ENCODE measurements at regions not wholly inside any gene's neighbourhood (a gene's known extent, or its start where the extent isn't known, plus 50 kb on each side); places are given as distances from the start of the nearest gene placed in this dataset.

DNA sequence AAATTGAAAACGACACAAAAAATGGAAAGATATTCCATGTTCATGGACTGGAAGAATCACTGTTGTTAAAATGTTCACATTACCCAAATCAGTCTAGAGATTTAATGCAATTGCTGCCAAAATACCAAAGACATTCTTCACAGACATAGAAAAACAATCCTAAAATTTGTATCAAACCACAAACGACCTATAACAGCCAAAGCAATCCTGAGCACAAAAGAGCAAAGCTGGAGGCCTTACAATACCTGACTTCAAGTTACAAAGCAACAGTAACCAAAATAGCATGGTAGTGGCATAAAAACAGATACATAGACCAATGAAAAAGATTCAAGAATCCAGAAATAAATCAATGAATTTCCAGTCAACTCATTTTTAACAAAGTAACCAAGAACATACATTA, 1077.3 kb downstream of the KCNT2 start:
- intact Hi-C loops (cut with DNase I): no loop called here
- ATAC-seq: no peak

DNA sequence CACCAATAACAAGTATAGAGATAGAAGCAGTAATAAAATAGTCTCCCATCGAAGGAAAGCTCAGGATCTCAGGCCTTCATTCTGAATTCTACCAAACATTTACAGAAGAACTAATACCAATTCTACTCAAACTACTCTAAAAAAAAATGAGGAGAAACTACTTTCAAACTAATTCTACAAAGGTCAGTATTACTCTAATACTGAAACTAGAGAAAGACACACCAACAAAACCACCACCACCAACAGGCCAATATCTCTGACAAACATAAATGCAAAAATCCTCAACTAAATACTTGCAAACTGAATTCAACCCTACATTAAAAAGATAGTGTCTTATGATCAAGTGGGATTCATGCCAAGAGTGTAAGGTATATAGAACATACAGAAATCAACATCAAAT, 1078.4 kb downstream of the KCNT2 start:
- intact Hi-C loops (cut with DNase I): no loop called here
- ATAC-seq: no peak
- DNase-seq (ENCODE audit: low spot score): no peak

More for the DNA sequence above, 1077.3 kb downstream of the KCNT2 start:
- DNase-seq (ENCODE audit: low spot score): no peak

DNA sequence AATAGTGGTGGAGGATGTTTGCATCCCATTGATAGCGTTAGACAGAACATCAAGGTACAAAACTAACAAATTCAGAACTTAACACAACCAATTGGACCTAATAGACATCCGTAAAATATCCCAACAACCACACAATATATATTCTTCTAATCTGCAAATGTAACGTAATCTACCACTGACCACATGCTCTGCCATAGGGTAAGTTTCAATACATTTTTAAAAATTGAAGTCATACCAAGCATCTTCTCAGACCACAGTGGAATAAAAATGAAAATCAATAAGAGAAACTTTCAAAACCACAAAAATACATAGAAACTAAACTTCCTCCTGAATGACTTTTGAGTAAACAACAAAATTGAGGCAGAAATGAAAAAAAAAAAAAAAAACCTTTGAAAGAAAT, 1087.5 kb downstream of the KCNT2 start:
- ATAC-seq (no peak), DNase-seq (ENCODE audit: low spot score) (no peak)
- intact Hi-C loops (cut with DNase I): no loop called here

DNA sequence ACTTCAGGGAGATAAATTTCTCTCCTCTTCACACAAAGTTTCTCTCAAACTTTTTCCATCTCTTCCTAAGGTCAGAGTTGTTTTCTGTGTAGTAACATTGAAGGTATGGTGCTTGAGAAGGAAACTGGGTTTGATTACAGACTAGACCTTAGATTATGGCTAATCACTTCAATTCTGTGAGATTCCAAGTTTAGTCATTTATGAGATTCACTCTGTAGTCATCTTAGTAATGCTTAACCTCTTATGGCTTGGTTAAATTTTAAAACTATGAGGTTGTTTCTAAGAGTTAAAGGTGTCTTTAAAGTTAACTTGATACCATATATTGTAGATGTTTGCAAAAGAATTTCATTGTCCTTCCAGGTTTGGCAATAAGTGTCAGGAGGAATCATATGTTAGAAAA, 1092.2 kb downstream of the KCNT2 start:
- intact Hi-C loops (cut with DNase I): no loop called here
- ATAC-seq (no peak), DNase-seq (ENCODE audit: low spot score) (no peak)

DNA sequence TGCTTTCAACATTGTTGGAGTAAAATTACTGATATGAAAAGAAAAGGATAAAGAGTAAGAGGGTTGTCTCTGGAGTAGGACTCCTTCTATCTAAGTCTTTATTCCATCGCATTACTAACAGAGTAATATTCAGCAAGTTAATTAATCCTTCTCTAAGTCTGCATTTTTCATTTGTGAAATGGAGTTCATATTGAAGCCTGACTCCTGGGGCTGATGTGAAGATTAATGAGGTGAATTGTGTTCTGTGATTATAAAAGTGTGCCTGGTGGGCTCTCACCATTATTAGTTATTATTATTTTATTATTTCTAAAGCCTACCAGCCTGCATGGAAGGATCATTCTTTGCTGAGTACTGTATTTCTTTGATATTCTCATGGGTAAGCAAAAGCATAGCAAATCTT, 1096.7 kb downstream of the KCNT2 start:
- DNase-seq (ENCODE audit: low spot score) (no peak), ATAC-seq (no peak)
- intact Hi-C loops (cut with DNase I): no loop called here

DNA sequence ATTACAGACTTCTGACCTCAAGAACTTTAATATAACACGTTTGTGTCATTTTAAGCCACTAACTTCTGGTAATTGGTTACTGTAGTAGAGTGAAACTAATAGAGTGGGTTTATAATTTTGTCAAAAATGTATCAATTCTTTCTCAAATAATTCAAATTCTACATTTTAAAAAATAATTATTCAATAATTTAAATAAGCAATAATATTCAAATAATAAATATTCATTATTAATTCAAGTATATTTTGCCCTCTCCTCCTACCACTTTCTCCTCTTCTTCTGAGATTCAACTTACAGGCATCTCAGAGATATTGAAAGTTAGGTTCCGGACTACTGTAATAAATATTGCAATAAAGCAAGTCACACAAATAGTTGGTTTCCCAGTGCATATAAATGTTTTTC, 1107.1 kb downstream of the KCNT2 start:
- DNase-seq (ENCODE audit: low spot score) (no peak), ATAC-seq (no peak)
- intact Hi-C loops (cut with DNase I): no loop called here

DNA sequence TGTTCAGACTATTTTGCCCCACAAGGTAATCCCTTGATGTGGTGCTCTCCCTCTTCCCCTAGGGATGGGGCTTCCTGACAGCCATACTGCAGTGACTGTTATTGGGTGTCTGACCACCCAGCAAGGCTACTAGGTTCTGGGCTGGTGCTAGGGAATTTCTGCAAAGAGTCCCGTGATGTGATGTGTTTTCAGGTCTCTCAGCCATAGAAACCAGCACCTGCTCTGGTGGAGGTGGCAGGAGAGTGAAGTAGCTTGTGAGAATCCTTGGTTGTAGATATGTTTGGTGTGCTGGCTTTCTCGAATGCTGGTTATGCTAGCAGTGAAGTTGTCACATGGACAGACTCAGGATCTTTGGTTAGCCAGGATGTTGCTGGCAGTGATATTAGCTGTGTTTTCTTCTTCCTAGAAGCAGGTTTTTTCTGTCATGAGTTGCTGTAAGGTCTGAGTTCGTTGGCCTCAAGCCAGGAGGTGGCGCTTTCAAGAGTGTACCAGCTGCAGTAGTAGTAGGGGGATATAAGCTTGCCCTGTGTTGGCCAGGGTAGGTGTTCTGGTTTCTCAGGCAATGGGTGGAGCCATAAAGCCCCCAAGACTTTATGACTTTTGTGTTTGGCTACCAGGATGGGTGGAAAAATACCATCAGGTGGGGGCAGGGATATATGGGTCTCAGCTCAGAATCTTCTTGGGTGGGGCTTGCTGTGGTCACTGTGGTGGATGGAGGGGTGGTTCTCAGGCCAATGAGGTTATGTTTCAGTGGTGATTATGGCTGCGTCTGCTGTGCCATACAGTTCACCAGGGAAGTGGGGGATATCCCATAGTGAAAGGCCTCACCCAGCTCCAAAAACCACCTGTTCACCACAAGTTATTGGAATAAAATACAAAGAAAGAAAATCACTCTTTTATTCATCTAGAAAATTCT, 1112.3 kb downstream of the KCNT2 start:
- no peak for ATAC-seq
- no peak for DNase-seq (ENCODE audit: low spot score)
- intact Hi-C loops (cut with DNase I): no loop called here

DNA sequence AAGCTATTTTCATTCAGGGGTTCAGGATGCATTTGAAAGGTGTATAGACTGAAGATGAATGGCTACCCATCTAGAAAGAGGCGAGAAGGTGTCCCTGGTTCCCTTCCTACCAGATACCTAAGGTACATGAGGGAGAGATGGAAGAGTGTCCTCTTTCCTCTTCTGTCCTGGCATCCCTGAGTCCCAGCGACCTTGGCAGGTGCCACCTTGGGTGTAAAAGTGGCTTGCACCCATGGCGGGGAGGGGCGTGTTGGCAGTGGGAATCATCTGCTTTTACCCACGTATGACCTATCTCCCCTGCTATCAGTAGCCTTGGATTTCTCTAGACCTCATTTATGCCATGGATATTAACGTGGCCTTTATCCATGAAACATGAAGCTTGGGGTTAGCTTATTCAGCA, 1126.1 kb downstream of the KCNT2 start:
- DNase-seq (ENCODE audit: low spot score) (no peak), ATAC-seq (no peak)
- intact Hi-C loops (cut with DNase I): no loop called here

DNA sequence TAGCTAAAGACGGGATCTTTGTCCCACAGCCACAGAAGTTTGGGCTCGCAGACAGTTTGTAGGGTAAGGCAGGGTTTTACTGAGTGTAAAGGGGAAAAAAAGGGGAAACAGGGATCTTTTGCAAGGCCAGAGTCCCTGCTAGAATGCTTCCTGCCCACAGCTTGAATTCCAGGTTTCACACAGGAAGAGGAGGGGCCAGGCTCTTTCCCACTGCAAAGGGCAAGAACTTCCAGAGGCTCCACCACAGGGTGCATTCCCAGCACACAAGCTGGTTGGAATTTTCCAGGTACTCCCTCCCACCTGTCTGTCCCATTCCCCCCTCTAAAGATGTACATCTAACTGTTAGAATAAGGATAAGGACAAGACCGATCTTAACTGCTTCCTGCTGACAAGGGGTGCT, 1126.9 kb downstream of the KCNT2 start:
- DNase-seq (ENCODE audit: low spot score) (no peak), ATAC-seq (peak; percentile 34)
- intact Hi-C loops (cut with DNase I): no loop called here

DNA sequence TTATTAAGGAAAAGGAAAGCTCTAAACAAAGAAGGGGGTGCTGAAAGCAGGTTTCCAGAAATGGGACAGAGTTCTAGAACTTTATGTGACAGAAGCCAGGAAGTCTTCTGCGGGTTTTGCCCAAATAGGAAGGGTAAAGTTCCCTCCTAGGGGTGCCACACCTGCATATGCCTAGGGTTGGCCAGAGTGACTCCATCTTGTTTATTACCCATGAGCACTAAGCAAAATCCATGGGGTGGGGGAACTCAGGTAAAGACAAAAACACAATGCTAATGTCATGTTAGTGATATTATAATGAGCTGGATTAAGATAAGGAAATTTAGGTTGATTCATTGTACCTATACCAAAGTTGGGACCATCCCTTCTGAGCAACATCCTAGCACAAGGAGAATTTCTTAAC, 1132.7 kb downstream of the KCNT2 start:
- intact Hi-C loops (cut with DNase I): no loop called here
- no peak for DNase-seq (ENCODE audit: low spot score)
- ATAC-seq: no peak

DNA sequence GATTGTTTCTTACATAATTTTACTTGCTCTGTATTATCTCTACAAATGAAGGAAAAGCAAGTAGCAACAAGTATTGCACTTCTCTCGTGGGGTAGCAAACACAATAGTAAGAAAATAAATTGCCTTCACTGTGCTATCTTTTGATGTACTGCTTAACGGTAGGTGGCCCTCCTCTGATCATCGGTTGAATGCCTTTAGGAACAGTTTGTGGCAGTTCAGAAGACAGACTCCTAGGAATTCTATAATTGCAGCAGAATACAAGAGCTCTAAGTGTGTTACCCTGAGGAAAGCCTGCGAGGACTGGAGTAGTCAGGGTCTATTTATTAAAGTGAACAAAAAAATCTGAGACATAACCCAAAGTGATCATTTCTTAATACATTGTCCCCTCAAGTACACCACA, 1135.9 kb downstream of the KCNT2 start:
- DNase-seq (ENCODE audit: low spot score) (no peak), ATAC-seq (no peak)
- intact Hi-C loops (cut with DNase I): no loop called here

DNA sequence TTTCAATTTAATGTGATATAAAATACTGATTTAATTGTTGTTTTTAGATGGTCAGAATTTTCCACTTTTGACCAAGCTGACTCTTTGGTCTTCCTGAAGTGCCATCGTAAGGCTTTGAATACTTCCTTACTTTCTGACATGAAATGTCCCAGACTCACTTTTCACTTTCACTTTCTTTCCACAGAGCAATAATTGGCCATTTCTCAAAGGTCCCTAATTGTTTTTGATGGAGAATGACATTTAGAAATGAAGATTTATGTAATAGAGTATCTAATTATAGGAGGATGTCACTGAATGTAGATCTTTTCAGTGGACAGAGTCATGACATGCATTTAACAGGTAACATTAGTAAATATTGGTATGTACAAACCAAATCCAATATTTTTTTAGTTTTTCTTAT, 1141.6 kb downstream of the KCNT2 start:
- ATAC-seq: no peak
- intact Hi-C loops (cut with DNase I): no loop called here
- DNase-seq (ENCODE audit: low spot score): no peak

DNA sequence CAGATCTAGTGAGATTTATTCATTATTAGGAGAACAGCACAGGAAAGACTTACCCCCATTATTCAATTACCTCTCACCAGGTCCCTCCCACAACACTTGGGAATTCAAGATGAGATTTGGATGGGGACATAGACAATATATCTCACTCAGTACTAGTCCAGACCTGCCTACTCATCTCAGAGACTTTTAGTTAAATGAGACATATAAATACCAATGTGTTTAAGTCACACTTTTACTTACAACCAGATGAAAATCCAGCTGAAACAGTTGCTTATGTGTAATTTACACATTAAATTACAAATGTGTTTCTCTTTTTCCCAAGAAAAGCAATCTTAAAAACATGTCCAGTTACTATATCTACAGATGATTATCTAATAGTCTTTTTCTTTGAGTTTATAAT, 1145.6 kb downstream of the KCNT2 start:
- intact Hi-C loops (cut with DNase I): no loop called here
- ATAC-seq (no peak), DNase-seq (ENCODE audit: low spot score) (no peak)

DNA sequence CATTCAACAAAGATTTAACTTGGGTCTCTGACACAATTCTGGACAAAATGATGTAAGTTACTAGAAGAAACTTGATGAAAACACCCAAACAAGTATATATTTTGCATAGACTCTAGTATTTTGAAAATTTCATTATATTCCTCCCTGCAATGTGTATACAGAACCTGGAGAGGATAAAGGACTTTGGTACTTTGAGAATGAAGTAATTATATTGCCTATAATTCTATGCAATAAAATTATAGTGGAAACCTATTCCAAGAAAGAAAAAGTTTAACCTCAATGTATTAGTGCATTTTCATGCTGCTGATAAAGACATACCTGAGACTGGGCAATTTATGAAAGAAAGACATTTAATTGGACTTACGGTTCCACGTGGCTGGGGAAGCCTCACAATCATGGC, 1146.1 kb downstream of the KCNT2 start:
- ATAC-seq: no peak

DNA sequence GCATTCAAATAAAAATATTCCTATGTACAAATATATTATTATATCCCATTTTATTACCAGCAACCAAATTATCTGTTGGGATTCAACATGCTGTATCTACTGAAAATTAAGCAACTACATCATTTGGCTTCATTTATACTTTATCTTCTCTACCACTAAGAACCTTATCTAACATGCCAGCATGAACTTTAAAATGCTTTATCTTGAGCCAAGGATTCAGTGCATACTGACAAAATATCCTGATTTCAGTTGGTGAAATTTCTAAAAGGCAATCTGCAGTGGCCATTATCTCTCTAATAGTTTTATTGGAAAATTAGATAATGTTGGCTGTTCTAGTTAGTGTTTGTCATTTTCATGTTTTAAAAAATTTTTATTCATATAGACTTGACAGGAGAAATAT, 1149.9 kb downstream of the KCNT2 start:
- intact Hi-C loops (cut with DNase I): no loop called here
- ATAC-seq: no peak
- no peak for DNase-seq (ENCODE audit: low spot score)

More for the DNA sequence above, 1146.1 kb downstream of the KCNT2 start:
- no peak for DNase-seq (ENCODE audit: low spot score)
- intact Hi-C loops (cut with DNase I): no loop called here

DNA sequence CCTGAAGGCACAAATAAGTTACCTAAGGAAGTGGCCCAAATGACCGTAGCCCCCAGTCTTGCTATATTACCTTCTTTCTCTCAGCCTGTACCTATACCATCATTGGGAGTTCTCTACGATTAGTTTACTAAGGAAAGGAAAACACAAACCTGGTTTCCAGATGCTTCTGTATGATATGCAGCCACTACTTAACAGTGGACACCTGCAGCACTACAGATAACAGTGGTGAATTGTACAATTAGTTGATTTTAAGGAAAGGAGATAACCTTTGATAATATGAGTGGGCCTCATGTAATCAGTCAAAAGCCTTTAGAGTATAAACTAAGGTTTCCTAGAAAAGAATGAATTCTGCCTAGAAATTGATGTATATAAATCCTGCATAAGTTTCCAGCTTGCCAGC, 1157.4 kb downstream of the KCNT2 start:
- ATAC-seq: no peak
- intact Hi-C loops (cut with DNase I): no loop called here
- no peak for DNase-seq (ENCODE audit: low spot score)

DNA sequence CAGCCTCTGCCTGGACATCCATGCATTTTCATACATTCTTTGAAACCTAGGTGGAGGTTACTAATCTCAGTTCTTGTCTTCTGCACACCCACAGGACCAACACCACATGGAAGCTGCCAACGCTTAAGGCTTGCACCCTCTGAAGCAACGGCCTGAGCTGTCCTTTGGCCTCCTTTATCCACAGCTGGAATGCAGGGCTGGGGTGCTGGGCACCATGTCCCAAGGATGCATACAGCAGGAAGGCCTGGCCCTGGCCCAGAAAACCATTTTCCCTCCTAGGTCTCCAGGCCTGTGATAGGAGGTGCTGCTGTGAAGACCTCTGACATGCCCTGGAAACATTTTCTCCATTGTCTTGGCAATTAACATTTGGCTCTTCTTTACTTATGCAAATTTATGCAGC, 1168.6 kb downstream of the KCNT2 start:
- DNase-seq (ENCODE audit: low spot score) (no peak), ATAC-seq (no peak)
- intact Hi-C loops (cut with DNase I): no loop called here

DNA sequence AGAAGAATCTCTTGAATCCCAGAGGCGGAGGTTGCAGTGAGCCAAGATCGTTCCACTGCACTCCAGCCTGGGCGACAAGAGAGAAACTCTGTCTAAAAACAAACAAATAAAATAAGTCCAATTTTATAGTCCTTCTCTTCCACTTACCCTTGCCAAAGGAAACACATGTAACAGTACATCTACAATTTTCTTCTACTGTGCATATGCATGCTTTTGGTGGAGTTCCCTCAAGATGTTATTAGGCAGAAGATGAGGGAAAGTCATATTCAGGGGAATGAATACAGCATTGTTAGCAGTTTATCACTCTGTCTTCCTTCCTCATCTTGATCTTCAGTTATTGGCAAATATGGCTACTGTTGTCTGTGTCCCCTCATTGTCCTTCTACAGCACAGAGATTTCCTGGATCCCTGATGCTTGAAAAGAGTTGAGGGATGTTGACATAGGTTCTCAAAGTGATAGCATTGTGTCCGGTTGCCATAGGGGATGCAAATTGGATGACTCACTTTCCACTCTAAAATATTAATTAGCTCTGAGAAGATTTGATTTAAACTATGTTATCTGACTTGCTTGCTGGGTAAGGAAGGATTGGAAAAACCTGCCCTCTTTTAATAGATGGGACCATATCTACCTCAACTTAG, 1173.6 kb downstream of the KCNT2 start:
- no peak for ATAC-seq
- no peak for DNase-seq (ENCODE audit: low spot score)

DNA sequence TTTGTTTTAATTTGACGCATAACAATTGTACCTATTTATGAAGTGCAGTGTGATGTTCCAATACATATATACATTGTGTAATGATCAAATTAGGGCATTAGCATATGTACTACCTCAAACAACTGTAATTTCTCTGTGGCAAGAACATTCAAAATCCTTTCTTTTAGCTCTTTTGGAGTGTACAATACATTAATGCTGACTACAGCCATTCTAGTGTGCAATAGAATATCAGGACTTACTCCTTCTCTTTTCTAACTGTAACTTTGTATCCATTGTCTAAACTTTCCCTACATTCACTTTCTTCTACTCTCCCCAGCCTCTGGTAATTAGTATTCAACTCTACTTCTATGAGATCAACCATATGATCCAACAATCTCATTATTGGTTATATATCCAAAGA, 1177.4 kb downstream of the KCNT2 start:
- DNase-seq (ENCODE audit: low spot score): no peak
- intact Hi-C loops (cut with DNase I): no loop called here
- ATAC-seq: no peak

More for the DNA sequence above, 1173.6 kb downstream of the KCNT2 start:
- intact Hi-C loops (cut with DNase I): no loop called here

DNA sequence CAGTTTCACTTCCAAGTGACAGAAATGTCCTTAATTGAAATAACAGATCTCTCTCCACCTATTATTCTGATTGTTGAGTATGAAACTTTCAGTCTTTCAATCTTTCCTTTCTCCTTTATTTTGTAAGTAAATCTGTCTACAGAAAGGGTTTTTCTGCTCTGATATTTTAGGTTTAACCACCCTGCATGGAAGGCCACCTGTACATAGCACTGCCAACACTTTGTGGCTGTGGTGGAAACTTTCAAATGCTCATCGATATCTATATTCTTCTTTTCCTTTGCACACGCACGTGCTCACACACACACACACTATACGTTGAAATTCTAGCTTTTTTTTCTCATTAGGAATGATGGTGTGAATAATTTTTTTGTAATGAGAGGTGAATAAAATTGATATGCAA, 1179.3 kb downstream of the KCNT2 start:
- intact Hi-C loops (cut with DNase I): no loop called here
- DNase-seq (ENCODE audit: low spot score) (no peak), ATAC-seq (no peak)

DNA sequence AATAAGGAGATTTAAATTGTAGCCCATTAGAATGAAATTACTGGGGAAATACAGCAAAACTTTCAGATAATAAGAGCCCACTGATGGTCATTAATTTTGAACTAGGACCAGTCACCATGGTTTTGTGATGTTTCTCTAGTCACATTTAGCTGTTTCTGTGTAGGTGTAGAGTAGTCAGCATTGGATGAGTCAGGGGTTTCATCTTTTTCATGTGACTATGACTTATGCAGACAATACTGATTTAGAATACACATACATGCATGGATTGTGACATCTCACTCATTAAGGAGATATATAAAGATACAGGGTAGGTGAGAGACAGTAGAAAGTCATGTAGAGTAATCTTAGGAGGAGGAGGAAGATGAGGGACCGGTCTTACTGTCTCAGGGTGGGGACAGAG, 1192.7 kb downstream of the KCNT2 start:
- intact Hi-C loops (cut with DNase I): no loop called here
- ATAC-seq: no peak

More for the DNA sequence above, 1192.7 kb downstream of the KCNT2 start:
- no peak for DNase-seq (ENCODE audit: low spot score)
